IMR-90 (cell line): ENCODE measurements at regions not wholly inside any gene's neighbourhood (a gene's known extent, or its start where the extent isn't known, plus 50 kb on each side); places are given as distances from the start of the nearest gene placed in this dataset.

Source experiments
- BHLHE40 ChIP-seq: fragments of 150-350 bp; IDR thresholded peaks from 2 replicates; pipeline ENCODE4 v1.6.1; 2016; ENCODE audit warnings: mild to moderate bottlenecking, low read depth, low read length
- CEBPB ChIP-seq: IDR thresholded peaks from 2 replicates; pipeline ENCODE4 v1.6.1; 2012; ENCODE audit warnings: low read depth, low read length, improper control_type of control experiment
- CTCF ChIP-seq: conservative IDR thresholded peaks from 2 replicates; pipeline ENCODE4 v1.5.1; 2012; ENCODE audit warnings: mild to moderate bottlenecking, low read depth, low read length, improper control_type of control experiment
- ELK1 ChIP-seq: fragments of 150-350 bp; IDR thresholded peaks from 2 replicates; pipeline ENCODE4 v1.6.1; 2016; ENCODE audit warnings: low read depth, mild to moderate bottlenecking, low read length, moderate library complexity, borderline replicate concordance
- MAZ ChIP-seq: IDR thresholded peaks from 2 replicates; pipeline ENCODE4 v1.6.1; 2012; ENCODE audit warnings: low read depth, mild to moderate bottlenecking, low read length, improper control_type of control experiment, moderate library complexity, borderline replicate concordance
- MXI1 ChIP-seq: IDR thresholded peaks from 2 replicates; pipeline ENCODE4 v1.6.1; 2012; ENCODE audit warnings: low read depth, mild to moderate bottlenecking, low read length, moderate library complexity, borderline replicate concordance
- NFE2L2 ChIP-seq: fragments of 150-350 bp; IDR thresholded peaks from 2 replicates; pipeline ENCODE4 v1.6.1; 2016; ENCODE audit warnings: low read depth, mild to moderate bottlenecking, low read length
- POLR2A ChIP-seq: IDR thresholded peaks from 2 replicates; pipeline ENCODE4 v1.6.1; 2012; ENCODE audit warnings: mild to moderate bottlenecking, low read depth, low read length
- RAD21 ChIP-seq: IDR thresholded peaks from 2 replicates; pipeline ENCODE4 v1.6.1; 2012; ENCODE audit warnings: low read length, improper control_type of control experiment
- RCOR1 ChIP-seq: IDR thresholded peaks from 2 replicates; pipeline ENCODE4 v1.6.1; 2012; ENCODE audit warnings: mild to moderate bottlenecking, low read length, improper control_type of control experiment; ENCODE audit not compliant: insufficient replicate concordance
- SMC3 ChIP-seq: fragments of 150-350 bp; IDR thresholded peaks from 2 replicates; pipeline ENCODE4 v1.6.1; 2016; ENCODE audit warnings: low read depth, mild to moderate bottlenecking, antibody characterized with exemption, low read length, moderate library complexity
- USF2 ChIP-seq: fragments of 150-350 bp; IDR thresholded peaks from 2 replicates; pipeline ENCODE4 v1.6.1; 2017; ENCODE audit warnings: mild to moderate bottlenecking, antibody characterized with exemption, low read length, low read depth

GRCh38 chr4:15317246-15317645 is 110.6 kb upstream of the C1QTNF7 start:
- no peak for TF ChIP-seq POLR2A
- TF ChIP-seq CTCF: no peak
- TF ChIP-seq CEBPB: no peak
- TF ChIP-seq SMC3: no peak
- no peak for TF ChIP-seq BHLHE40
- no peak for TF ChIP-seq RAD21
- TF ChIP-seq ELK1: no peak
- TF ChIP-seq MAZ: no peak
- TF ChIP-seq USF2: no peak
- TF ChIP-seq RCOR1: no peak
- no peak for TF ChIP-seq MXI1
- no peak for TF ChIP-seq NFE2L2
